ENCODE measurements at regions not wholly inside any gene's neighbourhood (a gene's known extent, or its start where the extent isn't known, plus 50 kb on each side); places are given as distances from the start of the nearest gene placed in this dataset.

- H3K27me3 Mint-ChIP-seq, result no peaks in the 10 kb centered on the region
- H3K36me3 Mint-ChIP-seq (ENCODE audit: low read depth), result no peaks in the 10 kb centered on the region
- H3K4me1 Mint-ChIP-seq, result no peaks in the 10 kb centered on the region
- H3K27ac Mint-ChIP-seq, result no peak overlapping the region
- no peak overlapping the region for H3K4me3 Mint-ChIP-seq
- DNase-seq, result no peak
- intact Hi-C loops (cut with micrococcal nuclease), result no loop called here
- no peaks in the 10 kb centered on the region for H3K9me3 Mint-ChIP-seq
These were observed 138.3 kb upstream of the AGBL1 start for GRCh38 chr15:85941186-85941855.

- Mint-ChIP-seq H3K27me3 (no peaks in the 10 kb centered on the region), H3K4me1 (no peaks in the 10 kb centered on the region), H3K27ac (no peak overlapping the region), H3K4me3 (no peak overlapping the region), H3K36me3 (ENCODE audit: low read depth) (no peaks in the 10 kb centered on the region), H3K9me3 (no peaks in the 10 kb centered on the region)
- intact Hi-C loops (cut with micrococcal nuclease), result no loop called here
- no peak for DNase-seq
These were observed 137.0 kb upstream of the AGBL1 start for GRCh38 chr15:85942632-85943031.

- Mint-ChIP-seq H3K36me3 (ENCODE audit: low read depth) (no peaks in the 10 kb centered on the region), H3K9me3 (no peaks in the 10 kb centered on the region), H3K27ac (no peak overlapping the region), H3K4me1 (no peaks in the 10 kb centered on the region), H3K4me3 (no peak overlapping the region), H3K27me3 (no peaks in the 10 kb centered on the region)
- DNase-seq, result no peak
- intact Hi-C loops (cut with micrococcal nuclease), result no loop called here
These were observed 136.5 kb upstream of the AGBL1 start for GRCh38 chr15:85943151-85943550.

- Mint-ChIP-seq H3K36me3 (ENCODE audit: low read depth) (no peaks in the 10 kb centered on the region), H3K27ac (no peak overlapping the region), H3K4me1 (no peaks in the 10 kb centered on the region), H3K9me3 (no peaks in the 10 kb centered on the region), H3K4me3 (no peak overlapping the region), H3K27me3 (no peaks in the 10 kb centered on the region)
- intact Hi-C loops (cut with micrococcal nuclease), result no loop called here
- no peak for DNase-seq
These were observed 135.9 kb upstream of the AGBL1 start for GRCh38 chr15:85943791-85944190.

- Mint-ChIP-seq H3K36me3 (ENCODE audit: low read depth) (no peaks in the 10 kb centered on the region), H3K4me3 (no peak overlapping the region), H3K27me3 (no peaks in the 10 kb centered on the region), H3K4me1 (no peaks in the 10 kb centered on the region), H3K27ac (no peak overlapping the region), H3K9me3 (no peaks in the 10 kb centered on the region)
- intact Hi-C loops (cut with micrococcal nuclease), result no loop called here
- no peak for DNase-seq
These were observed 132.7 kb upstream of the AGBL1 start for GRCh38 chr15:85947021-85947420.

- no peaks in the 10 kb centered on the region for H3K9me3 Mint-ChIP-seq
- no peaks in the 10 kb centered on the region for H3K4me1 Mint-ChIP-seq
- no peak overlapping the region for H3K27ac Mint-ChIP-seq
- DNase-seq, result no peak
- H3K4me3 Mint-ChIP-seq, result no peak overlapping the region
- no peaks in the 10 kb centered on the region for H3K27me3 Mint-ChIP-seq
- intact Hi-C loops (cut with micrococcal nuclease), result no loop called here
- no peaks in the 10 kb centered on the region for H3K36me3 Mint-ChIP-seq (ENCODE audit: low read depth)
These were observed 131.7 kb upstream of the AGBL1 start for GRCh38 chr15:85947936-85948335.

- H3K9me3 Mint-ChIP-seq, result peaks cover under 1% of the 10 kb centered on the region
- no peak overlapping the region for H3K27ac Mint-ChIP-seq
- no peak for DNase-seq
- H3K27me3 Mint-ChIP-seq, result no peaks in the 10 kb centered on the region
- no peaks in the 10 kb centered on the region for H3K4me1 Mint-ChIP-seq
- intact Hi-C loops (cut with micrococcal nuclease), result no loop called here
- H3K4me3 Mint-ChIP-seq, result no peak overlapping the region
- no peaks in the 10 kb centered on the region for H3K36me3 Mint-ChIP-seq (ENCODE audit: low read depth)
These were observed 129.6 kb upstream of the AGBL1 start for GRCh38 chr15:85950101-85950500.

GRCh38 chr15:85954586-85954985 lies 125.1 kb upstream of the AGBL1 start:
- H3K27me3 Mint-ChIP-seq, result peaks cover 3% of the 10 kb centered on the region
- H3K4me3 Mint-ChIP-seq, result no peak overlapping the region

GRCh38 chr15:85955501-85956391 lies 123.9 kb upstream of the AGBL1 start:
- intact Hi-C loops (cut with micrococcal nuclease), result no loop called here
- H3K27ac Mint-ChIP-seq, result no peak overlapping the region
- H3K36me3 Mint-ChIP-seq (ENCODE audit: low read depth), result no peaks in the 10 kb centered on the region
- no peaks in the 10 kb centered on the region for H3K4me1 Mint-ChIP-seq
- H3K9me3 Mint-ChIP-seq, result peaks cover 5% of the 10 kb centered on the region
- no peak for DNase-seq
- H3K27me3 Mint-ChIP-seq, result peaks cover 3% of the 10 kb centered on the region
- no peak overlapping the region for H3K4me3 Mint-ChIP-seq

More at GRCh38 chr15:85954586-85954985, 125.1 kb upstream of the AGBL1 start:
- no peak overlapping the region for H3K27ac Mint-ChIP-seq
- H3K9me3 Mint-ChIP-seq, result peaks cover 5% of the 10 kb centered on the region
- no peaks in the 10 kb centered on the region for H3K36me3 Mint-ChIP-seq (ENCODE audit: low read depth)
- H3K4me1 Mint-ChIP-seq, result no peaks in the 10 kb centered on the region
- intact Hi-C loops (cut with micrococcal nuclease), result no loop called here
- DNase-seq, result no peak

- H3K27me3 Mint-ChIP-seq, result peaks cover 3% of the 10 kb centered on the region
- H3K4me1 Mint-ChIP-seq, result no peaks in the 10 kb centered on the region
- no peak overlapping the region for H3K4me3 Mint-ChIP-seq
- no peak for DNase-seq
- H3K9me3 Mint-ChIP-seq, result peaks cover 5% of the 10 kb centered on the region
- intact Hi-C loops (cut with micrococcal nuclease), result no loop called here
- H3K27ac Mint-ChIP-seq, result no peak overlapping the region
- no peaks in the 10 kb centered on the region for H3K36me3 Mint-ChIP-seq (ENCODE audit: low read depth)
These were observed 123.0 kb upstream of the AGBL1 start for GRCh38 chr15:85956532-85957275.

- H3K27ac Mint-ChIP-seq, result no peak overlapping the region
These were observed 120.1 kb upstream of the AGBL1 start for GRCh38 chr15:85959611-85960010.

GRCh38 chr15:85960381-85960780 lies 119.3 kb upstream of the AGBL1 start:
- peaks cover 2% of the 10 kb centered on the region for H3K9me3 Mint-ChIP-seq
- H3K36me3 Mint-ChIP-seq (ENCODE audit: low read depth), result no peaks in the 10 kb centered on the region
- no peak overlapping the region for H3K27ac Mint-ChIP-seq
- intact Hi-C loops (cut with micrococcal nuclease), result no loop called here
- H3K4me3 Mint-ChIP-seq, result no peak overlapping the region
- no peak for DNase-seq
- H3K27me3 Mint-ChIP-seq, result peaks cover under 1% of the 10 kb centered on the region
- H3K4me1 Mint-ChIP-seq, result no peaks in the 10 kb centered on the region

More at GRCh38 chr15:85959611-85960010, 120.1 kb upstream of the AGBL1 start:
- no peaks in the 10 kb centered on the region for H3K4me1 Mint-ChIP-seq
- no peak overlapping the region for H3K4me3 Mint-ChIP-seq
- H3K27me3 Mint-ChIP-seq, result peaks cover 3% of the 10 kb centered on the region
- no peak for DNase-seq
- peaks cover 5% of the 10 kb centered on the region for H3K9me3 Mint-ChIP-seq
- intact Hi-C loops (cut with micrococcal nuclease), result no loop called here
- no peaks in the 10 kb centered on the region for H3K36me3 Mint-ChIP-seq (ENCODE audit: low read depth)

- no peaks in the 10 kb centered on the region for H3K36me3 Mint-ChIP-seq (ENCODE audit: low read depth)
- no peaks in the 10 kb centered on the region for H3K4me1 Mint-ChIP-seq
- no peak for DNase-seq
- H3K9me3 Mint-ChIP-seq, result no peaks in the 10 kb centered on the region
- H3K27ac Mint-ChIP-seq, result no peak overlapping the region
- H3K27me3 Mint-ChIP-seq, result peaks cover 2% of the 10 kb centered on the region
- intact Hi-C loops (cut with micrococcal nuclease), result no loop called here
- H3K4me3 Mint-ChIP-seq, result no peak overlapping the region
These were observed 117.8 kb upstream of the AGBL1 start for GRCh38 chr15:85961821-85962220.

GRCh38 chr15:85963262-85963760 lies 116.4 kb upstream of the AGBL1 start:
- Mint-ChIP-seq H3K36me3 (ENCODE audit: low read depth) (no peaks in the 10 kb centered on the region), H3K27me3 (peaks cover 2% of the 10 kb centered on the region), H3K4me1 (no peaks in the 10 kb centered on the region), H3K4me3 (no peak overlapping the region), H3K9me3 (no peaks in the 10 kb centered on the region), H3K27ac (no peak overlapping the region)
- intact Hi-C loops (cut with micrococcal nuclease), result no loop called here
- DNase-seq, result no peak
